Esophagus muscularis mucosa (tissue), 3 donors: ENCODE measurements at regions not wholly inside any gene's neighbourhood (a gene's known extent, or its start where the extent isn't known, plus 50 kb on each side); places are given as distances from the start of the nearest gene placed in this dataset.

ENCODE experiments used
- CTCF ChIP-seq, 3 experiments: fragments of 200-600 bp in 2 of 3; fragments of 450-650 bp in 1 of 3; sonication (generic) in 2 of 3; IDR thresholded peaks; one replicate each; pipeline ENCODE4 v1.5.1; 2017 to 2019; ENCODE audit warnings: antibody characterized with exemption in 3 of 3, mild to moderate bottlenecking in 2 of 3, moderate library complexity in 1 of 3
- POLR2A ChIP-seq: fragments of 450-650 bp; IDR thresholded peaks from one replicate; pipeline ENCODE4 v1.6.1; 2017; ENCODE audit warnings: antibody characterized with exemption, moderate library complexity, mild to moderate bottlenecking, low read depth
- POLR2AphosphoS5 ChIP-seq, 2 donors: sonication (generic); formaldehyde crosslinking; IDR thresholded peaks; one replicate each; pipeline ENCODE4 v1.6.1; 2017; ENCODE audit warnings: antibody characterized with exemption in 2 of 2

- TF ChIP-seq CTCF (IDR thresholded peaks at IDR 0.05) (no peak), POLR2A (no peak), POLR2AphosphoS5 (IDR thresholded peaks at IDR 0.05) (no peak)
Observed at GRCh38 chrX:124805486-124805885, 459.1 kb downstream of the SH2D1A start.
